Ishikawa (cell line): ENCODE measurements at regions not wholly inside any gene's neighbourhood (a gene's known extent, or its start where the extent isn't known, plus 50 kb on each side); places are given as distances from the start of the nearest gene placed in this dataset.

Experiments used
- RAD21 ChIP-seq: IDR thresholded peaks from 2 replicates; pipeline ENCODE4 v1.6.1; 2012; ENCODE audit warnings: low read depth
- YY1 ChIP-seq: IDR thresholded peaks from 2 replicates; pipeline ENCODE4 v1.6.1; 2012; ENCODE audit warnings: low read depth

DNA sequence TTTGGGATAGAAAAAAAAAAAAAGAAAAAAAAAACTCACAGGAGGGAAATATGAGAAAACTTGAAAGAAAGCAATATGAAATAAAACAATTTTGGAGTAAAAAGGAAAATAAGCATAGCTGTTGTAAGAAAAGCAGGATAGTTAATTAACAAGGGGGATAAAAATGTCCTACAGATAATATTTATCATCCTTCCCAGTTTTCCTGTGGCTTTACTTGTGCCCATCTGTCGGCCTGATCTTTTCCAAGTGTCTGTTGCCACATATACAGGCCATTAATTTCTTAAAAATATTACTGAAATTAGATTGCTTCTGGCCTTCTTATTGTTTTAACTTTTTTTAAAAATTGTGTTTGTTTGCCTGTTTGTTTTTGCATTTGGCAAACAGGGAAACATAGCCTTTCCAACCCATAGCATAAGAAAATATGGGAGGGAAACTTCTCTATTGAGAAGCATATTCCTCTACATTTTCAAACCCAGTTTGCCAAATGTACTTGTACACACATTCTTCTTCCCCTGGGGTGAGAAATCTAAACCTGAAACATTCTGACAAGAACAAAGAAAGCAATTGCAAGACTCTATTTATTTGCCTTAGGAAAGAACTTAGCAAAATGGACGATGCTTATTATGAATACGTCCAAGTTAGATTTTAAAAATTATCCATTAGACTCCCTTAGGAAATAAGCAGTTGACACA lies 272.3 kb downstream of the CDH20 start:
- no peak for TF ChIP-seq YY1
- TF ChIP-seq RAD21 = no peak
